PFSK-1 (cell line): ENCODE measurements at regions not wholly inside any gene's neighbourhood (a gene's known extent, or its start where the extent isn't known, plus 50 kb on each side); places are given as distances from the start of the nearest gene placed in this dataset.

Experiments
- FOXP2 ChIP-seq: optimal IDR thresholded peaks from 2 replicates; pipeline ENCODE3; 2011; ENCODE audit warnings: borderline replicate concordance, control low read depth, inconsistent platforms; ENCODE audit not compliant: insufficient read depth; ENCODE audit errors: extremely low read length, extremely low read depth
- POLR2AphosphoS5 ChIP-seq: IDR thresholded peaks from 2 replicates; pipeline ENCODE4 v1.6.1; 2012; ENCODE audit warnings: low read depth, mild to moderate bottlenecking, control low read depth, low read length, moderate library complexity
- REST ChIP-seq, 2 experiments: IDR thresholded peaks; 2 replicates each; pipeline versions ENCODE4 v1.6.1 to v1.8.0; 2011 to 2012; ENCODE audit warnings: low read depth in 2 of 2, low read length in 2 of 2, control low read depth in 1 of 2, inconsistent platforms in 1 of 2, mild to moderate bottlenecking in 1 of 2, moderate library complexity in 1 of 2; ENCODE audit not compliant: insufficient read depth in 1 of 2
- SIN3A ChIP-seq: IDR thresholded peaks from 2 replicates; pipeline ENCODE4 v1.6.1; 2012; ENCODE audit warnings: mild to moderate bottlenecking, low read length, moderate library complexity, borderline replicate concordance; ENCODE audit not compliant: insufficient read depth
- TAF1 ChIP-seq: IDR thresholded peaks from 2 replicates; pipeline ENCODE4 v1.6.1; 2012; ENCODE audit warnings: low read length, control low read depth, borderline replicate concordance; ENCODE audit not compliant: insufficient read depth

GRCh38 chr2:226325526-226325925 lies 474.1 kb downstream of the IRS1 start:
- no peak for TF ChIP-seq POLR2AphosphoS5
- TF ChIP-seq REST (IDR thresholded peaks at IDR 0.05; ENCODE audit: insufficient read depth in 1 of 2, low read depth in 2 of 2, low read length in 2 of 2) = no peak
- no peak for TF ChIP-seq SIN3A
- no peak for TF ChIP-seq TAF1

GRCh38 chr2:226320076-226320948 lies 479.3 kb downstream of the IRS1 start:
- no peak for TF ChIP-seq TAF1
- TF ChIP-seq SIN3A = no peak
- TF ChIP-seq REST (IDR thresholded peaks at IDR 0.05; ENCODE audit: insufficient read depth in 1 of 2, low read depth in 2 of 2, low read length in 2 of 2) = no peak
- TF ChIP-seq POLR2AphosphoS5 = no peak
- TF ChIP-seq FOXP2 = no peak

- TF ChIP-seq FOXP2 (no peak), POLR2AphosphoS5 (no peak), REST (IDR thresholded peaks at IDR 0.05; ENCODE audit: insufficient read depth in 1 of 2, low read depth in 2 of 2, low read length in 2 of 2) (no peak), SIN3A (no peak), TAF1 (no peak)
These were observed 481.6 kb downstream of the IRS1 start for GRCh38 chr2:226317970-226318369.

GRCh38 chr2:226313060-226313459 lies 486.6 kb downstream of the IRS1 start:
- TF ChIP-seq SIN3A = no peak
- TF ChIP-seq FOXP2 = no peak
- TF ChIP-seq POLR2AphosphoS5 = no peak

GRCh38 chr2:226312155-226312554 lies 487.5 kb downstream of the IRS1 start:
- no peak for TF ChIP-seq FOXP2

GRCh38 chr2:226310146-226310545 lies 489.5 kb downstream of the IRS1 start:
- TF ChIP-seq FOXP2 (no peak), POLR2AphosphoS5 (no peak), REST (IDR thresholded peaks at IDR 0.05; ENCODE audit: insufficient read depth in 1 of 2, low read depth in 2 of 2, low read length in 2 of 2) (no peak), SIN3A (no peak), TAF1 (no peak)
